HEK293 (cell line): ENCODE measurements at regions not wholly inside any gene's neighbourhood (a gene's known extent, or its start where the extent isn't known, plus 50 kb on each side); places are given as distances from the start of the nearest gene placed in this dataset.
"Not testable (repeated sequence)": the region's sequence is repeated elsewhere in the genome, so short reads cannot be mapped to it uniquely, and the experiment has no call there.

Source experiments
- CTCF ChIA-PET: fragments of 350-600 bp; formaldehyde crosslinking; extraction: SDS; loops from one replicate; lab custom pipeline; 2021; ENCODE audit warnings: antibody characterized with exemption; lab: Yijun Ruan, JAX
- POLR2A ChIA-PET: fragments of 300-600 bp; formaldehyde crosslinking; extraction: SDS; loops from one replicate; lab custom pipeline; 2020; ENCODE audit warnings: antibody characterized with exemption, inconsistent platforms; lab: Yijun Ruan, JAX
- H3K27ac ChIP-seq: fragments of 200-500 bp; sonication (Bioruptor generic); 2 replicates; pipeline ENCODE4 v1.5.1; 2014; ENCODE audit warnings: low read depth, low read length, control low read depth, inconsistent platforms; ENCODE audit errors: extremely low read depth
- H3K36me3 ChIP-seq, 2 experiments: fragments of 200-500 bp in 1 of 2; sonication (Bioruptor generic) in 1 of 2; 1 replicate in 1 of 2; 2 replicates in 1 of 2; pipeline ENCODE4 v1.5.1; 2014 to 2017; ENCODE audit warnings: inconsistent platforms in 2 of 2, low read length in 2 of 2; ENCODE audit not compliant: control insufficient read depth in 2 of 2, insufficient read depth in 1 of 2
- H3K4me1 ChIP-seq: fragments of 200-500 bp; sonication (Bioruptor generic); 2 replicates; pipeline ENCODE4 v1.5.1; 2014; ENCODE audit warnings: mild to moderate bottlenecking, low read length, inconsistent platforms; ENCODE audit not compliant: control insufficient read depth, insufficient read depth
- H3K4me3 ChIP-seq: 2 replicates; pipeline ENCODE4 v1.5.1; 2011; ENCODE audit warnings: low read depth, mild to moderate bottlenecking, control low read depth, low read length, moderate library complexity
- H3K9me3 ChIP-seq: fragments of 200-500 bp; sonication (Bioruptor generic); 2 replicates; pipeline ENCODE4 v1.5.1; 2014; ENCODE audit warnings: low read depth, low read length, inconsistent platforms; ENCODE audit not compliant: control insufficient read depth, insufficient read depth
- BCL11A ChIP-seq: fragments of 450-650 bp; formaldehyde crosslinking; IDR thresholded peaks from 2 replicates; pipeline ENCODE4 v1.5.1; 2016; ENCODE audit warnings: low read depth, missing biosample characterization, missing genetic modification characterization
- GLIS1 ChIP-seq: fragments of 450-650 bp; formaldehyde crosslinking; IDR thresholded peaks from 2 replicates; pipeline ENCODE4 v1.5.1; 2016; ENCODE audit warnings: missing biosample characterization, missing genetic modification characterization
- PRDM1 ChIP-seq: fragments of 450-650 bp; formaldehyde crosslinking; IDR thresholded peaks from 2 replicates; pipeline ENCODE4; 2016; ENCODE audit warnings: missing biosample characterization, missing genetic modification characterization
- SCRT2 ChIP-seq: fragments of 450-650 bp; formaldehyde crosslinking; IDR thresholded peaks from 2 replicates; pipeline ENCODE4 v1.5.1; 2016; ENCODE audit warnings: missing biosample characterization, missing genetic modification characterization
- ZBTB17 ChIP-seq: fragments of 450-650 bp; formaldehyde crosslinking; IDR thresholded peaks from 2 replicates; pipeline ENCODE4 v1.5.1; 2016; ENCODE audit warnings: missing biosample characterization, missing genetic modification characterization
- ZNF114 ChIP-seq: fragments of 450-650 bp; formaldehyde crosslinking; IDR thresholded peaks from 2 replicates; pipeline ENCODE4 v1.5.0; 2017; ENCODE audit warnings: missing biosample characterization, missing genetic modification characterization
- ZNF146 ChIP-seq: fragments of 450-650 bp; formaldehyde crosslinking; IDR thresholded peaks from 2 replicates; pipeline ENCODE4 v1.5.1; 2016; ENCODE audit warnings: missing biosample characterization, missing genetic modification characterization
- ZNF211 ChIP-seq: fragments of 450-650 bp; formaldehyde crosslinking; IDR thresholded peaks from 2 replicates; pipeline ENCODE4 v1.5.1; 2016; ENCODE audit warnings: low read depth, missing biosample characterization, missing genetic modification characterization
- ZNF324 ChIP-seq: fragments of 450-650 bp; formaldehyde crosslinking; IDR thresholded peaks from 2 replicates; pipeline ENCODE4 v1.5.1; 2016; ENCODE audit warnings: missing biosample characterization, missing genetic modification characterization
- ZNF366 ChIP-seq: fragments of 450-650 bp; formaldehyde crosslinking; conservative IDR thresholded peaks from 2 replicates; pipeline ENCODE4 v1.5.1; 2016; ENCODE audit warnings: missing biosample characterization, missing genetic modification characterization
- ZNF416 ChIP-seq: fragments of 450-650 bp; formaldehyde crosslinking; IDR thresholded peaks from 2 replicates; pipeline ENCODE4 v1.5.1; 2016; ENCODE audit warnings: missing biosample characterization, missing genetic modification characterization
- ZNF426 ChIP-seq: fragments of 450-650 bp; formaldehyde crosslinking; IDR thresholded peaks from 2 replicates; pipeline ENCODE4 v1.5.1; 2017; ENCODE audit warnings: missing biosample characterization, missing genetic modification characterization, mild to moderate bottlenecking, inconsistent platforms, moderate library complexity
- ZNF624 ChIP-seq: fragments of 450-650 bp; formaldehyde crosslinking; IDR thresholded peaks from 2 replicates; pipeline ENCODE4 v1.5.1; 2017; ENCODE audit warnings: missing biosample characterization, missing genetic modification characterization
- ZNF658 ChIP-seq: fragments of 450-650 bp; formaldehyde crosslinking; IDR thresholded peaks from 2 replicates; pipeline ENCODE4; 2016; ENCODE audit warnings: missing biosample characterization, missing genetic modification characterization
- ZNF677 ChIP-seq: fragments of 450-650 bp; IDR thresholded peaks from 2 replicates; pipeline ENCODE4 v1.5.0; 2018; ENCODE audit warnings: missing biosample characterization, mild to moderate bottlenecking, missing genetic modification characterization, moderate library complexity
- ZNF768 ChIP-seq: fragments of 450-650 bp; formaldehyde crosslinking; IDR thresholded peaks from 2 replicates; pipeline ENCODE4 v1.5.1; 2018; ENCODE audit warnings: missing biosample characterization, mild to moderate bottlenecking, missing genetic modification characterization
- ZSCAN23 ChIP-seq: fragments of 450-650 bp; formaldehyde crosslinking; IDR thresholded peaks from 2 replicates; pipeline ENCODE4 v1.5.1; 2016; ENCODE audit warnings: missing biosample characterization, missing genetic modification characterization
- TF ChIP-seq, protein P1 (sequence below): fragments of 450-650 bp; formaldehyde crosslinking; conservative IDR thresholded peaks from 2 replicates; pipeline ENCODE4 v1.5.1; 2016; ENCODE audit warnings: low read depth, missing biosample characterization, missing genetic modification characterization

GRCh38 chr9:17081351-17081750 lies 53.5 kb upstream of the CNTLN start:
- no peaks in the 10 kb centered on the region for H3K9me3 ChIP-seq
- H3K27ac ChIP-seq = no peak overlapping the region
- H3K4me3 ChIP-seq = no peak overlapping the region
- no peaks in the 10 kb centered on the region for H3K36me3 ChIP-seq
- POLR2A ChIA-PET = no interaction called here
- CTCF ChIA-PET = interaction anchor here (1.0 to 1.7 kb wide), 3 partner anchors 8 to 36 kb away, joined by 4 to 5 read pairs (median 4); no protein-coding TSS in a partner anchor
- peaks cover 6% of the 10 kb centered on the region for H3K4me1 ChIP-seq
- TF ChIP-seq ZNF324 (no peak), ZNF677 (tag by site-specific recombination) (no peak), ZSCAN23 (tag by site-specific recombination) (no peak), ZNF416 (tag by site-specific recombination) (no peak), ZNF146 (tag by site-specific recombination) (no peak), ZNF624 (tag by site-specific recombination) (no peak)

- peaks cover 6% of the 10 kb centered on the region; the same call in 1 of the 2 replicates for H3K4me1 ChIP-seq
- no peak for TF ChIP-seq PRDM1 (tag by site-specific recombination)
- TF ChIP-seq ZBTB17 = peak; percentile 56
- ChIA-PET CTCF (interaction anchor here (0.6 kb wide), 2 partner anchors 866 to 1157 kb away, joined by 4 read pairs; no protein-coding TSS in a partner anchor), POLR2A (no interaction called here)
- no peak overlapping the region for H3K27ac ChIP-seq
- no peaks in the 10 kb centered on the region for H3K9me3 ChIP-seq
- no peak overlapping the region for H3K4me3 ChIP-seq
- no peaks in the 10 kb centered on the region for H3K36me3 ChIP-seq
Measured at GRCh38 chr9:17075758-17076485, 58.9 kb upstream of the CNTLN start.

- H3K36me3 ChIP-seq = no peaks in the 10 kb centered on the region
- ChIA-PET POLR2A (no interaction called here), CTCF (interaction anchor here (0.6 to 0.9 kb wide), 3 partner anchors 11 to 1157 kb away, joined by 3 to 4 read pairs (median 4); no protein-coding TSS in a partner anchor)
- no peak overlapping the region for H3K4me3 ChIP-seq
- H3K4me1 ChIP-seq = peaks cover 6% of the 10 kb centered on the region; the same call in 1 of the 2 replicates
- TF ChIP-seq ZNF211 (no peak), ZNF658 (tag by site-specific recombination) (no peak), ZNF366 (peak; percentile 74)
- H3K27ac ChIP-seq = no peak overlapping the region
- H3K9me3 ChIP-seq = no peaks in the 10 kb centered on the region
Measured at GRCh38 chr9:17075146-17075757, 59.6 kb upstream of the CNTLN start.

- POLR2A ChIA-PET, H3K27ac ChIP-seq, H3K4me1 ChIP-seq, H3K9me3 ChIP-seq, H3K4me3 ChIP-seq, H3K36me3 ChIP-seq: not testable (repeated sequence)
- CTCF ChIA-PET = interaction anchor here (0.8 kb wide), 1 partner anchor 9 kb away, joined by 4 read pairs; no protein-coding TSS in a partner anchor
Measured at GRCh38 chr9:17072563-17072962, 62.3 kb upstream of the CNTLN start.

GRCh38 chr9:17068671-17069070 lies 66.2 kb upstream of the CNTLN start:
- Histone ChIP-seq H3K4me1 (no peaks in the 10 kb centered on the region), H3K36me3 (no peaks in the 10 kb centered on the region), H3K27ac (no peak overlapping the region), H3K4me3 (no peak overlapping the region), H3K9me3 (no peaks in the 10 kb centered on the region)
- ChIA-PET CTCF (no interaction called here), POLR2A (no interaction called here)
- TF ChIP-seq ZNF768 (tag by site-specific recombination) = no peak
- TF ChIP-seq, protein P1, sequence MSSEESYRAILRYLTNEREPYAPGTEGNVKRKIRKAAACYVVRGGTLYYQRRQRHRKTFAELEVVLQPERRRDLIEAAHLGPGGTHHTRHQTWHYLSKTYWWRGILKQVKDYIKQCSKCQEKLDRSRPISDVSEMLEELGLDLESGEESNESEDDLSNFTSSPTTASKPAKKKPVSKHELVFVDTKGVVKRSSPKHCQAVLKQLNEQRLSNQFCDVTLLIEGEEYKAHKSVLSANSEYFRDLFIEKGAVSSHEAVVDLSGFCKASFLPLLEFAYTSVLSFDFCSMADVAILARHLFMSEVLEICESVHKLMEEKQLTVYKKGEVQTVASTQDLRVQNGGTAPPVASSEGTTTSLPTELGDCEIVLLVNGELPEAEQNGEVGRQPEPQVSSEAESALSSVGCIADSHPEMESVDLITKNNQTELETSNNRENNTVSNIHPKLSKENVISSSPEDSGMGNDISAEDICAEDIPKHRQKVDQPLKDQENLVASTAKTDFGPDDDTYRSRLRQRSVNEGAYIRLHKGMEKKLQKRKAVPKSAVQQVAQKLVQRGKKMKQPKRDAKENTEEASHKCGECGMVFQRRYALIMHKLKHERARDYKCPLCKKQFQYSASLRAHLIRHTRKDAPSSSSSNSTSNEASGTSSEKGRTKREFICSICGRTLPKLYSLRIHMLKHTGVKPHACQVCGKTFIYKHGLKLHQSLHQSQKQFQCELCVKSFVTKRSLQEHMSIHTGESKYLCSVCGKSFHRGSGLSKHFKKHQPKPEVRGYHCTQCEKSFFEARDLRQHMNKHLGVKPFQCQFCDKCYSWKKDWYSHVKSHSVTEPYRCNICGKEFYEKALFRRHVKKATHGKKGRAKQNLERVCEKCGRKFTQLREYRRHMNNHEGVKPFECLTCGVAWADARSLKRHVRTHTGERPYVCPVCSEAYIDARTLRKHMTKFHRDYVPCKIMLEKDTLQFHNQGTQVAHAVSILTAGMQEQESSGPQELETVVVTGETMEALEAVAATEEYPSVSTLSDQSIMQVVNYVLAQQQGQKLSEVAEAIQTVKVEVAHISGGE (tag by site-specific recombination) = no peak
- TF ChIP-seq ZNF426 (tag by site-specific recombination) = no peak
- 0 out of 2 replicates have a peak, but pooled peaks have one; percentile 15 for TF ChIP-seq SCRT2 (tag by site-specific recombination)
- no peak for TF ChIP-seq GLIS1 (tag by site-specific recombination)
- TF ChIP-seq ZNF114 (tag by site-specific recombination) = no peak
- no peak for TF ChIP-seq BCL11A (tag by site-specific recombination)
